ENCODE measurements at regions not wholly inside any gene's neighbourhood (a gene's known extent, or its start where the extent isn't known, plus 50 kb on each side); places are given as distances from the start of the nearest gene placed in this dataset.

GRCh38 chr5:143454936-143455516 is 51.5 kb upstream of the NR3C1 start:
- no peak for TF ChIP-seq MAX (IDR thresholded peaks at IDR 0.05)
- no peak for TF ChIP-seq EGR1 (IDR thresholded peaks at IDR 0.05; ENCODE audit: borderline replicate concordance, low read depth, low read length)
- TF ChIP-seq CTCF (IDR thresholded peaks at IDR 0.05; ENCODE audit: control extremely low read depth in 1 of 3, insufficient read depth in 1 of 3, low read depth in 1 of 3, low read length in 3 of 3): no peak
- no peak for TF ChIP-seq JUND (IDR thresholded peaks at IDR 0.05; ENCODE audit: low read length)
- TF ChIP-seq RNF2 (IDR thresholded peaks at IDR 0.05; ENCODE audit: borderline replicate concordance, low read depth, low read length, missing control alignments, poor library complexity, severe bottlenecking): no peak
- TF ChIP-seq POLR2A (IDR thresholded peaks at IDR 0.05; ENCODE audit: control extremely low read depth in 1 of 2, low read depth in 2 of 2, low read length in 2 of 2): no peak
- no peak for TF ChIP-seq EZH2 (IDR thresholded peaks at IDR 0.05; ENCODE audit: low read depth, low read length, severe bottlenecking)
- no peak for TF ChIP-seq POLR2AphosphoS5 (IDR thresholded peaks at IDR 0.05; ENCODE audit: low read depth, low read length)
- no peak for TF ChIP-seq TAF7 (optimal IDR thresholded peaks at IDR 0.05; ENCODE audit: borderline replicate concordance, low read depth, low read length)
